KG1 (cell line): ENCODE measurements at regions not wholly inside any gene's neighbourhood (a gene's known extent, or its start where the extent isn't known, plus 50 kb on each side); places are given as distances from the start of the nearest gene placed in this dataset.
"Not testable (repeated sequence)": the region's sequence is repeated elsewhere in the genome, so short reads cannot be mapped to it uniquely, and the experiment has no call there.

Source experiments
- DNase-seq: peaks from one replicate; lab custom pipeline; 2025; lab: John Stamatoyannopoulos, UW

- DNase-seq = no peak
Measured at GRCh38 chr7:26083113-26083512, 68.9 kb upstream of the NFE2L3 start.

GRCh38 chr7:26084418-26084817 is 67.6 kb upstream of the NFE2L3 start:
- DNase-seq = no peak

GRCh38 chr7:26085771-26086170 is 66.2 kb upstream of the NFE2L3 start:
- DNase-seq = no peak

- DNase-seq = no peak
Measured at GRCh38 chr7:26087321-26088091, 64.5 kb upstream of the NFE2L3 start.

- not testable (repeated sequence) for DNase-seq
Measured at GRCh38 chr7:26089469-26089868, 62.5 kb upstream of the NFE2L3 start.

- DNase-seq = peak; percentile 68
Measured at GRCh38 chr7:26090927-26091519, 61.0 kb upstream of the NFE2L3 start.

GRCh38 chr7:26091933-26092332 is 60.1 kb upstream of the NFE2L3 start:
- DNase-seq = no peak

- no peak for DNase-seq
Measured at GRCh38 chr7:26093023-26093422, 59.0 kb upstream of the NFE2L3 start.

- DNase-seq = no peak
Measured at GRCh38 chr7:26096136-26096535, 55.9 kb upstream of the NFE2L3 start.

GRCh38 chr7:26097837-26098668 is 53.9 kb upstream of the NFE2L3 start:
- DNase-seq = no peak

GRCh38 chr7:26099236-26099635 is 52.8 kb upstream of the NFE2L3 start:
- DNase-seq = no peak

GRCh38 chr7:26100406-26101339 is 51.3 kb upstream of the NFE2L3 start:
- peak; percentile 18 for DNase-seq

GRCh38 chr7:26101361-26102151 is 50.4 kb upstream of the NFE2L3 start:
- DNase-seq = peak; percentile 61

GRCh38 chr7:26102176-26102575 is 49.8 kb upstream of the NFE2L3 start:
- no peak for DNase-seq
